ENCODE measurements at regions not wholly inside any gene's neighbourhood (a gene's known extent, or its start where the extent isn't known, plus 50 kb on each side); places are given as distances from the start of the nearest gene placed in this dataset.

- TF ChIP-seq LARP7 (IDR thresholded peaks at IDR 0.05) (no peak), ZBTB40 (IDR thresholded peaks at IDR 0.05; ENCODE audit: borderline replicate concordance) (no peak), CREB1 (IDR thresholded peaks at IDR 0.05; ENCODE audit: low read depth) (no peak), RFX5 (IDR thresholded peaks at IDR 0.05; ENCODE audit: low read depth, low read length) (no peak), SMC3 (IDR thresholded peaks at IDR 0.05; ENCODE audit: borderline replicate concordance, low read length) (no peak)
Observed at GRCh38 chr12:9344541-9344940, 136.3 kb upstream of the PZP start (continued).

GRCh38 chr12:9343731-9344130 is 135.5 kb upstream of the PZP start:
- DNase-seq (ENCODE audit: low read depth, low spot score) (no peak), ATAC-seq (no peak), FAIRE-seq (no peak)
- RAD21 ChIA-PET (ENCODE audit: unreplicated experiment) = no interaction called here
- Histone ChIP-seq H3K27me3 (replicated peaks in 1 of 2; ENCODE audit: control insufficient read depth in 2 of 2, insufficient read depth in 2 of 2, low read length in 1 of 2) (peaks cover 0 to 2% of the 10 kb centered on the region in 2 experiments; a peak in 1 of 4 replicates), H3K4me1 (ENCODE audit: control insufficient read depth, insufficient read depth, low read length) (peaks cover 3% of the 10 kb centered on the region; the same call in 1 of the 2 replicates), H3K9ac (ENCODE audit: control insufficient read depth, insufficient read depth, low read length) (no peak overlapping the region), H3K4me3 (no peak overlapping the region), H3K9me3 (replicated peaks; ENCODE audit: control insufficient read depth, insufficient read depth, low read length) (no peaks in the 10 kb centered on the region), H2AFZ (ENCODE audit: control insufficient read depth, low read depth, low read length) (no peak overlapping the region), H3K27ac (ENCODE audit: control insufficient read depth, insufficient read depth) (no peak overlapping the region), H4K20me1 (ENCODE audit: control insufficient read depth, insufficient read depth) (no peaks in the 10 kb centered on the region), H3K4me2 (ENCODE audit: control insufficient read depth, insufficient read depth) (no peak overlapping the region), H3K36me3 (ENCODE audit: control insufficient read depth in 2 of 2, insufficient read depth in 2 of 2, low read length in 1 of 2) (no peaks in the 10 kb centered on the region), H3K79me2 (ENCODE audit: control insufficient read depth, insufficient read depth, low read length) (no peaks in the 10 kb centered on the region)
- CTCF ChIA-PET = interaction anchor here (1.1 kb wide), 1 partner anchor 12 kb away, joined by 4 read pairs; no protein-coding TSS in a partner anchor
- intact Hi-C loops (cut with micrococcal nuclease; ENCODE audit: unreplicated experiment) = no loop called here
- BruUV-seq (replicated peaks) = no TSS peak
- no peak for TF ChIP-seq KLF5 (IDR thresholded peaks at IDR 0.05; ENCODE audit: partially characterized antibody)
- TF ChIP-seq ZNF217 (IDR thresholded peaks at IDR 0.05) = no peak
- in situ Hi-C loops (cut with MboI) = no loop called here
- POLR2A ChIA-PET = no interaction called here
- WGBS (ENCODE audit: insufficient coverage, insufficient replicate concordance, low lambda C conversion rate, missing lambda C conversion rate) = 57% methylated on average over 3 of the region's 3 CpGs
- SMC1A ChIA-PET (ENCODE audit: uncharacterized antibody, unreplicated experiment) = no interaction called here
